ENCODE measurements at regions not wholly inside any gene's neighbourhood (a gene's known extent, or its start where the extent isn't known, plus 50 kb on each side); places are given as distances from the start of the nearest gene placed in this dataset.

- TF ChIP-seq POLR2AphosphoS5 (IDR thresholded peaks at IDR 0.05; ENCODE audit: borderline replicate concordance, low read depth, low read length) (no peak), EZH2 (IDR thresholded peaks at IDR 0.05) (no peak)
Observed at GRCh38 chr11:119850822-119851409, 121.9 kb upstream of the NECTIN1 start.

All from SK-N-MC (cell line).